HG02571 (cell line): ENCODE measurements at regions not wholly inside any gene's neighbourhood (a gene's known extent, or its start where the extent isn't known, plus 50 kb on each side); places are given as distances from the start of the nearest gene placed in this dataset.

Experiments used
- ATAC-seq: cut with Tn5 transposase; IDR thresholded peaks from one replicate; pipeline ENCODE4 v1.9.1; 2021; ENCODE audit warnings: mild to moderate bottlenecking, moderate library complexity; ENCODE audit not compliant: unreplicated experiment

DNA sequence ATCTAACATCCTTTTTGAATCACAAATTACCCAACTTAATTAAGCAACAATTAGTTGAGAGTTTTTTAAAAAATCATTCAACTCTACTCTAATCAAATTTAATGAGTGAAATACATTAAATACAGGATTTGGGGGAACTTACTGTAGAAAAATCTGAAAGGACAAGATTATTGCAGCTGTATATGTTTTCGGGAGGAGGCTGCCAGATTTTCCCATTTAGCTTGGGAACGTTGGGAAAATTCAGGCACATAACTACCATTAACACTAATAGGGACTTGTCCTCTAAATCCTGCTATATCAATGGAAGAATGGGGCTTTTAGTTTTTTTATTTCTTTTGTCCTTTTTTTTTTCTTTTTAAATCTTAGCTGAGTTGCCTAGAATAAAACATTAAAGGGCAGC, 691.4 kb upstream of the FZD8 start:
- no peak for ATAC-seq

DNA sequence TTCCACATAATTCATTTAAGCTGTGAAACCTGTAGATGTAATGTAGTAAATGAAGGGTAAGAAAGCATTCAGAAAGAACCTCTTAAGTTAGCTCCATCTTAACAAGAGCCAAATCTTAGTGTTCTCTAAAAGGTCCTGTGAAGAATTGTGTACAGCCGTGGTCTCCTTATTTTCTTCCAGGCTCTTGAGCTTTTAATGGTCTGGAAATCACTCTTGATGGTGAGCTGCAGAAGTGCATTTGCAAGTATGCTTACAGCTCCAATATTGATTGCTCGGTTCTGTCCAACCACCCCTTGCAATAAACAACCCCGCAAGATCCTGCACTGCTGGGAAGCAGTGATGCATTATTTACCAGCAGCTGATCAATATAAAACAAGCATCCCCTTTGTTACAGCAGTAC, 690.8 kb upstream of the FZD8 start:
- no peak for ATAC-seq

DNA sequence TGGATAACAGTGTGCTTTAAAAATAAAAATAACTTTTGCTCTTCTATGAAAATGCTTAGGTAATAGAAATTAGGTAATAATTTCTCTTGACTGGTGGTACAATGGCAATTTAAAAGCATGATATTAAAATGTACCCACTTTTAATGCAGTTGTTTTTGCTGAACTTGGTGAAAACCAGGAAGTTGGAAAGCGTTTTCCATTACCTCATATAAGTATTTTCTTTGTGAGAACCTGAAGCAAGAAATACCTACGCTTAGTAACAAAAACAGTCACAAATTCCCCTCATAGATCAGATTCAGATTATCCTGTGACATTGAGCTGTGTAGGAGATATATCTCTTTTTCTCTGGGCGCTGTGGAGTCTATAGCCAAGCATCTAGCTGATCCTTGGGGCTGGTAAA, 689.0 kb upstream of the FZD8 start:
- no peak for ATAC-seq

DNA sequence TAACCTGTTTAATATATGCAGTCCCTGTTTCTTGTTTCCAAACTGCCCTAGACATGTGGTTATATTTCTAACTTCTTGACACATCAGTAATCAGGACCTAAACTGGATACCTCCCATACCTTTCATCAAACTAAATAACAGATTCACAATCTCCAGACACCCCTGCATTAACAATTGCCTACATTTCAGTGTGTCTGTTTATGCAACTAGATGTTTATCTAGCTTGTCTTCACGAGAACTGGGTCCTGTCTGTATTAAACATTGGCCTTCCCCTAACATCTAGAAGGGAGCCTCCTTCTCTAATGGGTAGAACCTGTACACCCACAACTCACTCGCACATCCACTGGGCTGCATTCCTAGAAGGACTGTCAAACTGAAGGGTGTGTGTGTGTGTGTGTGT, 683.7 kb upstream of the FZD8 start:
- ATAC-seq: no peak

GRCh38 chr10:36324831-36325230, 682.7 kb upstream of the FZD8 start:
- no peak for ATAC-seq

DNA sequence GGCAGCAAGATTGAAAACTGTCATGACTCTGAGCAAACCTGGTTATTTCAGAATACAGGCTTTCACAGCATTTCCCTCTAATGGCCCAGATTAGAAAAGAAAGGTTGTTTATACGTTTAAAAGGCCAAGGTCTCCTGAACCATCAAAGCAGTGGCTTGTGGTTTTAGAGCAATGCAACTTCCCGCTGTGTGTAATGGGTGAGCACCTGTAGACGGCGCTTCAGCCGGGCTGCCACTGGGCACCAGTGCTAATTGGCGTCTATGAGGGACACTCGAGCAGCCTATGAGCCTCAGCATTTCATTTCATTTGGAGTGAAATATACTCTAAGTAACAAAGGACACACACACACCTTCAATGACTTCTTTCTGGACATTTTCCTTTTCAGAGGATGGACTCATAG, 671.0 kb upstream of the FZD8 start:
- ATAC-seq: no peak

DNA sequence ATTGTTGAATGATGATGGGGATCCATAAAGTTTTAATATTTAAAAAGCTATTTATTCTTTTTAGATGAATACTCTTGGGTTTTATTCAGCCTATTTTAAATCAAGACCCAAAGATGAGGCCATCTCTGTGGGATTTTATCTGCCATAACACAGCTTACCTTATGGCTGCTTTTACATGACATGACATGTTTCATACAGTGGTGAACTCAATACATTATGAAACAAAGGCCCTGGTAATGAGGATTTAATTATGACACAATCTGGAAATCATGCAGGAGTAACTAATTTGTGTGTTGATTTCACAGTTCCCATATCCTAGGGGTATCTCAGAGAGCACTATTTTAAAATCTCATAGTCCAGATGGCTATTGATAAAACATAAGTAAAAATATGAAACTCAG, 661.8 kb upstream of the FZD8 start:
- ATAC-seq: no peak

DNA sequence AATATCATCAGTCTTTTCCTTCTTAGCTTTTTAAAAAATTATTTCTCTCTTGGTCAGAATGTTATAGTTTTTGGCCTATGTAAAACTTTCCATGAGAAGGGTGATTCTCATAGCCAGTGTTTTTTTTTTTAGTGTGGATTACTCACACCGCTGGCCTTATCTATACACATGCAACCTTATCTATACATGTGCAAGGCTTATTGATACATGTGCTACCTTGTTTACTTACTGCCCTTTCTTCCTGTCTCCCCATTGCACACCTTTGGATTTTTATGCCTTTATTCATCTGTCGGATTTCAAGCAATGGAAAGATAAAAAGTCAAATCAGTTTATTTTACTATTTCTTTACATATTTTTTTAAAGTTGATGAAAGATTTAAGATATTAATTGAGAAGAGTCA, 660.0 kb upstream of the FZD8 start:
- no peak for ATAC-seq

- ATAC-seq: no peak
Measured at GRCh38 chr10:36301539-36301938, 659.4 kb upstream of the FZD8 start.

DNA sequence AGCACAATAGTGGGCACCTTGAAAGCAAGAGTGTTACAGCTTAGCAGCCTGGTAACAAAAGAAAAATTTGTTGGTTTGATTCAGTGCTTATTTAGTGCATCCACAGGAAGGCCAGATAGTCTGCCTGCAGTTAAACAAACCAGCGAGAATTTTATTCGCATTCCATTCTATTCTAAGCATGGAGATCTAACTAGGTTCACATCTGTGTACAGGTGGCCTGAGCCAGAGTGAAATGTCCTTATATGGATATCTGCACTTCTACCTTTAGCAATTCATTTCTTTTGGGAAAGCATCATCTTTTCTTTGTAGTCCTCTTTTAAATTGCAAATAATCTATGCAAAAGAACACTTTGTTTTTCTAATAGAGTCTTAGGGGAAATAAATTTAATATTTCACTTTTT, 659.0 kb upstream of the FZD8 start:
- no peak for ATAC-seq

GRCh38 chr10:36283827-36284226, 641.7 kb upstream of the FZD8 start:
- no peak for ATAC-seq

GRCh38 chr10:36281831-36282331, 639.8 kb upstream of the FZD8 start:
- ATAC-seq: no peak

DNA sequence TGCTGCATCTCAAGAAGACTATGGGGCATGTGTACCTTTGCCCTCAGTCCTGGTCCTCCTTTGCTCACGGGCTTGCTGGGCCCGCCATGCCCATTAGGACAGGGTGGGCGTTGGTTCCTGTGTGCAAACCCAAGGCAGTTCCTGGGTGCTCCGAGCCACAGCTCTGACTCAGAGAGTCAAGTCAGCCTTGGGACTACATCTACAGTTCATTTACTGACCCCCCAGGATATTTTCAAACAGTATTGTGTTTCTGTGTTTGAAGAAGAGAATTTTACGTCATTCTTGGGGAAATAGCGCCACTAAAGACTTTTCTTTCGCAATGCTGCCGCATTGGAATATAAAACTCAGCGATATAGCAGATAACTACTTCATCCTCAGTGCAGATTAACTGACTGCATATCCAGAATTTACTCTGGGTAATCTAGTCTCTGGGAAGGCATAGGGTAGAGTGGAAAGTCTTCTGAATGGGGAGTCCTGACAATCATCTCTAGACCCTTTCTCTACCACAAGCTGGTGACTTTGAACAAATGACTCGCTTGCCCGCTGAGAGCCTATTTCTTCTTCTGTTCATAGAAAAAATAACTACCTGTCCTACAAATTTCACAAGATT, 638.9 kb upstream of the FZD8 start:
- ATAC-seq: no peak

- ATAC-seq: no peak
Measured at GRCh38 chr10:36280321-36280741, 638.2 kb upstream of the FZD8 start.

GRCh38 chr10:36278176-36278575, 636.1 kb upstream of the FZD8 start:
- ATAC-seq: no peak

GRCh38 chr10:36277459-36277858, 635.4 kb upstream of the FZD8 start:
- no peak for ATAC-seq

DNA sequence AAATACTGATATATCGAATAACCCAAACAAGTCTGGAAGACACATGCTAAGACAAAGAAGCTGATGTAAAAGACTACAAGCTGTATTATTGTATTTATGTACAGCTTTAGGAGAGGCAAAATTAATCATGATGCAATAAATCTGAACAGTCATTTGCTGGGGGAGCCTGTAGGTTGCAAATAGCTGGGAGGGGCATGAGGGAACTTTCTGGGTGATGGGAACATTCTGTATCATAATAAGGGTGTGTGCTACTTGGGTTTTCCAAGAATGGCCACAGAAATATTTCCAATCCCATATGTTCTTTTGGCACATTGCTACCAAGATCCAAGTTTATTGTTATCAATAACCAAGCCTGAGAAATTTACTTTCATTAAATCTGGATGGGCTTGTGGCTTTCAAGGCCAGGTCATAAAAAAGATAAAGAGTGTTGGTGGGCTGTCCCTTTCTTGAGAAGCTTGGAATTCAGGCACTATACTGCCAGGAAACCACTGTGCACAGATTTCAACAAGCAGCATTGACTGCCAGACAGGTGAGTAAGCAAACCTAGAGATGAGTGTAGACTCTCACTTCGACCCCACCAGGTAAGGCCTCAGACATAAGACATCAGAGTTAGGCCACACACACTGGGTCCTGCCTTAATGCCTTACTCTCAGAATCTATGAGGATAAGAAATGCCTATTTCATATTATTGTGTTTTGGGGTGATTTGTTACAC, 629.7 kb upstream of the FZD8 start:
- no peak for ATAC-seq

DNA sequence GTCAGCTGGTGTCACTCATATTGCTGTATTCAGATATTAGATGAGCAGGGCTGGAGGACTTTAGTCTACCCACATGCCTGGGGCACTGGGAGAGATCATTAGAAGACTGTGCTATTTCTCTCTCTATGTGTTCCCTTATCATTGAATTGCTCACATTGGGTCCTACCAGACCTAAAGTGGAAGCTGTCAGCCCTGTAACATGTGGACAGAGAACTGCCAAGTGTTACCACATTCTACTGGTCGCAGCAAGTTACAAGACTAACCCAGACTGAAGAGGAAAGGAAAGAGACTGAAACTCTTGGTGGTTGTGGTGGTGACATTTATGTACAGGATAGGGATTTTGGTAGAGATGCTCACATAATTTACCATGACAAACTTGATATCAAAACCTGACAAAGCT, 627.1 kb upstream of the FZD8 start:
- ATAC-seq: no peak

GRCh38 chr10:36266923-36267322, 624.8 kb upstream of the FZD8 start:
- no peak for ATAC-seq

DNA sequence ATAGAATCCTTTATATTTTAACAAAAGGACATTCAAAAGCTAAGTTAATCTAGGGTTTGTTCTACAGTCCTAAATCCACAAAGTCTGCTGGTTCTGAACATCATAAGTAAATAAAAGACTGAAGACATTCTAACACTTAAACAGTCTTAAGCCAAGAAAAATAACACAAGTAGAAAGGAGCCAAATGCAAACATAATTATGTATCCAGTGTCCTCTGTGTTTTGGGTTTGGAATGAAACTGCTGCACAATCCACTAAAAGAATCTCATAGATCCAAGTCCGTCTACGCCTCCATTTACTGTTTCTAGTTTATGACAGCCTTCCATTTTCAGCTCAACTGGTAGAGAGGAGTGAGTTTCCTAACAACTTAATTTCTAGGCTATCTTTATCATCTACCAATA, 623.6 kb upstream of the FZD8 start:
- ATAC-seq: no peak

DNA sequence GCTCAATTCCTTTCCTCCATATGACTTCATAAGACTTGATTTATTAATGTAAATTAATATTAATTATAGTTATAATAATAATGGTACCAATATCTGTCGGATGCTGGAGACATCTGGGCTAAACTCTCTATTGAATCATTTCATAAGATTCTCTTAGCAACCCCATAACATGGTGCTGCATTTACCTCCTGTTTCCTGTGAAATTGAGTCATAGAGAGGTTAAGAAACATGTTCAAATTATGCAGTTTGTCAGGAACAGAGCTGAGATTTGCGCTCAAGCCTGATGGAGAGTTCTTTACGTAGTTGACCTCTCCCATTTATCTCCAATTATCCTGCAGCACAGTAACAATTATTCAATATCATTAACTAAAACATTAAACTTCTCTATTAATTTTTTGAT, 621.8 kb upstream of the FZD8 start:
- no peak for ATAC-seq

DNA sequence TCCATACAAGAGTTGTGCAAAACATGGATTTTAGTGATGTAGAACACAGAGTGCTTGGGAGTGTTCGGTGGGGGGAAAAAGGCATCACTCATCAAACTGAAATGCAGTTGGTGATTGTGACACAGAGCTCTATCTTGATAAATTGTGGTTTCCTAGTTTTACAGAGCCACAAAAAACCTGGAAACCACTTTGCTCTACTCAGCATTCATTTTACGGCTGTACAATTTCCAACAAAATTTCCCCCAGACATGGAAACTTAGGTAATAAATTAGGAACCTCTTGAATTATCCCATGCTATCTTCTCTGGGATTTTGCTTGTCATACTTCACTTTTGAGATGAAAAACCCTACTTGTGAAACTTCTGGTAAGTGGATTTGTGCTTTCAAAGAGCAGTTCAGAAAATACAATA, 614.9 kb upstream of the FZD8 start:
- no peak for ATAC-seq

DNA sequence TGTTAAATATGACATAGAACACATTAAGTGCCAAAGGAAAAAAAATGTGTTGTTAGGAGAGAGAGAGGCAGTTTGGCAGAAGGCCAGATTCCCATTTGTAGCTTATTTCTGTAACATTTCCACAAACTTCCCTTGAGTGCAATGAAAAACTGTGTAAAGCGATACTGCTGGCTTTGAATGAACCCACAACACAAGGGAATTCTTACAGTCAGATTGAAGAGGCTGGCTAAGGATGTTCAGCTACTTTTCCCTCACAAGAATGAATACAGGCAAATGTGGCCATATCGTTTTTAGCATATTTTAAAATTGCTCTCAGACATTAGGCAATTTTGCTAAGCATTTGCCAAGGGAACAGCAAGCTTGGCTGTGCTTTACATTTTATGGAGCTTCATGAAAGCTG, 614.1 kb upstream of the FZD8 start:
- ATAC-seq: no peak
